ENCODE measurements at regions not wholly inside any gene's neighbourhood (a gene's known extent, or its start where the extent isn't known, plus 50 kb on each side); places are given as distances from the start of the nearest gene placed in this dataset.

- intact Hi-C loops (cut with DNase I), result no loop called here
- ATAC-seq, result no peak
- WGBS, 4 donors, result 80 to 93% (median 91%) methylated on average over 6 of the region's 6 CpGs
Measured at GRCh38 chr2:19264852-19265251, 93.6 kb downstream of the OSR1 start.

GRCh38 chr2:19262150-19262549 lies 96.3 kb downstream of the OSR1 start:
- Histone ChIP-seq H3K36me3 (no peaks in the 10 kb centered on the region), H3K27ac (no peak overlapping the region), H3K27me3 (no peaks in the 10 kb centered on the region), H3K4me1 (no peaks in the 10 kb centered on the region), H3K4me3 (no peak overlapping the region), H3K9me3 (peaks cover 0 to 10% (median 0%) of the 10 kb centered on the region in 12 donors)
- 90 to 97% (median 91%) methylated on average over 2 to 7 of the region's 7 CpGs for WGBS, 4 donors
- DNase-seq, result no peak
- no peak for ATAC-seq
- intact Hi-C loops (cut with DNase I), result no loop called here
- TF ChIP-seq CTCF (IDR thresholded peaks at IDR 0.05) (no peak), POLR2A (IDR thresholded peaks at IDR 0.05) (no peak)

More at GRCh38 chr2:19264852-19265251, 93.6 kb downstream of the OSR1 start:
- H3K4me1 ChIP-seq, result no peaks in the 10 kb centered on the region
- H3K9me3 ChIP-seq, result no peaks in the 10 kb centered on the region
- no peak for TF ChIP-seq POLR2A (IDR thresholded peaks at IDR 0.05)
- no peak for TF ChIP-seq CTCF (IDR thresholded peaks at IDR 0.05)
- H3K27ac ChIP-seq, result no peak overlapping the region
- no peaks in the 10 kb centered on the region for H3K27me3 ChIP-seq
- H3K4me3 ChIP-seq, result no peak overlapping the region
- DNase-seq, result no peak
- no peaks in the 10 kb centered on the region for H3K36me3 ChIP-seq

GRCh38 chr2:19261061-19261460 lies 97.4 kb downstream of the OSR1 start:
- TF ChIP-seq CTCF (IDR thresholded peaks at IDR 0.05) (no peak), POLR2A (IDR thresholded peaks at IDR 0.05) (no peak)
- WGBS, 4 donors, result 90 to 93% (median 91%) methylated on average over 4 of the region's 4 CpGs
- Histone ChIP-seq H3K4me3 (no peak overlapping the region), H3K9me3 (peaks cover 0 to 10% (median 0%) of the 10 kb centered on the region in 12 donors), H3K36me3 (no peaks in the 10 kb centered on the region), H3K4me1 (peaks cover 0 to 4% (median 0%) of the 10 kb centered on the region in 12 donors), H3K27me3 (no peaks in the 10 kb centered on the region), H3K27ac (no peak overlapping the region)
- ATAC-seq (no peak), DNase-seq (no peak)
- intact Hi-C loops (cut with DNase I), result no loop called here

GRCh38 chr2:19256121-19256601 lies 102.3 kb downstream of the OSR1 start:
- Histone ChIP-seq H3K27me3 (no peaks in the 10 kb centered on the region), H3K4me3 (no peak overlapping the region), H3K9me3 (peaks cover 0 to 10% (median 0%) of the 10 kb centered on the region in 12 donors), H3K4me1 (peaks cover 0 to 5% (median 0%) of the 10 kb centered on the region in 12 donors), H3K36me3 (no peaks in the 10 kb centered on the region), H3K27ac (no peak overlapping the region)
- WGBS, 4 donors, result 74 to 79% (median 76%) methylated on average over 3 of the region's 3 CpGs
- ATAC-seq (no peak), DNase-seq (no peak)
- TF ChIP-seq CTCF (IDR thresholded peaks at IDR 0.05), result no peak
- intact Hi-C loops (cut with DNase I), result no loop called here

Data from heart left ventricle (tissue), 16 donors.